NCI-H460 (cell line): ENCODE measurements at regions not wholly inside any gene's neighbourhood (a gene's known extent, or its start where the extent isn't known, plus 50 kb on each side); places are given as distances from the start of the nearest gene placed in this dataset.
"Not testable (repeated sequence)": the region's sequence is repeated elsewhere in the genome, so short reads cannot be mapped to it uniquely, and the experiment has no call there.

Source experiments
- DNase-seq: peaks from one replicate; pipeline ENCODE4 v3.0.0-alpha.2; 2016; ENCODE audit warnings: low read depth; ENCODE audit errors: extremely low read depth

DNA sequence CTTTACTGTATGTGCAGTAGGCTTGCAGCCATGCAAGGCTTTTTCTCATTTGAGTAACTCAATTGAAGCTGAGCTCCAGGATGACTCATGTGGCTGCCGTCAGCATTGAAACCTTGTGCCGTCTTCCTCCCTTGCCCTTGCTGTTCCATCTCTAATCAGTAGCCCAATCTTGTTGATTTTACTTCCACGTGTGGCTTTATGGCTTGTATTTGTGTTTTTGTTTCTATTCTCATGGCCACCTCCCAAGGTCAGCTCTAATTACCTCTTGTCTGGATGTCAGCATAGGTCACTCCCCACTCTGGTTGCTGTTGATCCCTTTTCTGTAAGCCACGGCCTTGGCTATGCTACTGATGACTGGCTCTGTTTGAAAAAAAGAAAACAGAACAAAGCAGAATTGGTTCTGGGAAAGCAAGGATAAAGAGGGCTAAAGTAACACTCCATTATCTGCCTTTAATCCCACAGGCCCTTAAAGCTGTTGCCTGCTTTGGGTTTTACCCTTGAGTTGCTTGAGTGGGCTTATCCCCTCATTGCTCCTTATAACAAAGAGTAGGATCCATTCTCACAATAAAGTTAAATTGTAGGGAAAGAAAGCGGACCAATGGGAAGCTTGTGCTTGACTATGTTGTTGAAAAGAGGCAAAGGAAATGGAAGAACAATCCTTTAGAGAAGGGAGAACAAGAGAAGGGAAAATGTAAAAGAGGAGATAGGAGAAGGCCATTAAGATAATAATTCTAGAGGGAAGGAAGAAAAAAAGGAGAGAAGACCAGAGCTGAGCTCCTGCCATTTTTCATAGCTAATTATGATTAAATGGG is 173.9 kb upstream of the PGRMC2 start:
- peak; percentile 31 for DNase-seq

DNA sequence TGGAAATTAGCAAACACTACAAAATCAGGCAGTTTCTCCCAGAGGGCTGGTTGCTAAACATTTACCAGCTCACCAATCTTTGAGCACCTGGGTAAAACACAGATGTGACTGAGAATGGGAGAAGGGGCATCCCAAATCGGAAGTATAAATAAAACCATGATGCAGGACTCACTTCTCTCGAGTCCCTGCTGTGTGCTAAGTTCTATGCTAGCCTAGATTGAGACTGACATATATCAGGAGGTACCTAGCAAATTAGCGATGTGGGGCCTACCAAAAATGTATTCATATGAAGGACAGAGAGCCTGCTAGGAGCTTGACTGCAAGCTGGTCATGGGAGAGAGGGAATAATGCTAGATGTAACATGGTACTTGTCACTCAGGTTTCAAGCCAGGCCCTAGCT is 171.9 kb upstream of the PGRMC2 start:
- DNase-seq, result no peak

DNA sequence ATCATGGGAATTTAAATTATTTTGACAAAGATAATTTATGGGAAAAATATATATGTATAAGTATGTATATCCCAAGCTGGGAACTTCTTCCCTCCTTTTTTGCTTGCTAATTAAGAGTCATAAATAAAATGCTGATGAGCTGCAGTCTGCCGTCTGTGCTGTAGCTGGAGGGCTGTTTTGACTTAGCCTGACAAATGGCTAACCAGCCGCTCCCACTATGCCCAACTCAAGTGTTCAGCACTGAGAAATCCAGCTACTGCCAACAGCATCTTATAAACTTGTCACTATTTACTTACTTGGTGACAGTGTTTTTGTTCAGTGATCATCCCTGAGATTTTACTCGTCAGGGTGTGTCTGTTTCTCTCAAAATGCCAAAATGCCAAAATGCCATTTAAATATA is 171.2 kb upstream of the PGRMC2 start:
- DNase-seq, result no peak

DNA sequence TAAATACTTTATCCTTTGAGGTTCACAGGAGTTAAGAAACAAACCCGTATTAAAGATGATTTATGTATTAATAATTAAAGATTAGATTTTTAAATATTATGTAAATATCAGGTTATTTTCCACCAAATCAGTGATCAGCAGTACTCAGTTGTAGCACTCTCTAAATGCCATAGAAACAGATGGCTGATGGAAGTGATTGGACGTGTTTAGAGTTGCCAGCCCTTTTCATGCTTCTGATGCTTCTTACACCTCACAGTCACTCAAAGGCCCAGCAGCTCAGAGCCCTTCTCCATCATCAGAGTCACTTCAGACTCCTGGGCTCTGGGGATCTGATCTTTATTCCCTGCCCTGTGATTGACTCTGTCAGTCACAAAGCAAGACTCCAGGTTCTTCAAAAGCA is 170.1 kb upstream of the PGRMC2 start:
- DNase-seq, result no peak

DNA sequence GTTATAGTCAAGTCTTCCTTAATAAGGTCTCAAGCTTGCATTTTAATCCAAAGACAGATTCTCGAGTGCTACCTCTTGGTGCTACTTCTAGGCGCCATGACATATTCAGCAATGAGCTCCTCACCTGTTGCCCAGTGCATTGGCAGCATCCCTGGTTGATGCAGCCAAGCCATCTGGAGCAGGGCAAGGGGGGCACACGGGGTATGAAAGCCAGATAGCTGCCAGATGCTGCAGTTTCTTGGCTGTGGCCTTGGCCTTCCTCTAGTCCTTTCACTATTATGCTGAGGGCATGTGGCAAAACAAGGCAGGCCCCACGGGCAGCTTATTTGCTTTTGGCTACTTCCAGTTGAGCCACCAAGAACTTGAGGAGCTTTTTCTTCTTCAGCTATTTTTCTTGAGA is 168.6 kb upstream of the PGRMC2 start:
- no peak for DNase-seq

DNA sequence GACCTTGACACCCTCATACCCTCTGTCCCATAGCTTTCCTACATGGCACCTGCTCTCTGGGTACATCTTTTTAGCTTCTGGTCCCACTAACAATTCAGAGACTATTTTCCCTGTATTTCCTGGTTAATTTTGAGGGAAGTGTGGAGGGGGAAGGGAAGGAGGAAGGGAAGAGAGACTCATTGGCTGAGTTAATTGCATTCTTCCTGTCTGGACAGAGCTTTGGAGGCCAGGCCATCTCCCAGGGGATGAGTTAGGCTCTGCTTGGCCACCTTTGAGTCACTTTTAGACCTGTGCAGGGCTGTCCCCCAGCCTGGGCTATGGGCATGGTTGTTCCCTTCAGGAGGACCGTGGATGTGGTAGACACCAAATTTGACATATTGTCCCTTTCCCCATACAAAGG is 167.9 kb upstream of the PGRMC2 start:
- DNase-seq, result no peak

DNA sequence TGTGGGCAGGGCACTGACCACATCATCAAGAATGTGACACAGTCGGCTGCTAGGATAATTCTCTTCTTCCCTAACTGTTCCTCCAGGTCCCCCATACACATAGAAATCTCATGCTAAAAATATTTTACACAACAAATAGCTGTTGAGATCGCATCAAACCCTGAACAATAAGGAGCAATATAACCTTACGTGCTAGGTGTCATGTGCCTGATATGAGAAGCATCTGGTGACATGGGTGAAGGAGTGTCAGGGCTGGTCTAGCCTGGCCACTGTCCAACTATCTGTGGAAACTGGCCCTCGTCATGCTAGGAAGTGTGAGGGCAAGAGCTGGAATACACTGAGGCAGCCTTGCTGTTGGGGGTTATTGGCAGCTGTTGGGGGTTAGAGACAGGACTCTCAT is 167.3 kb upstream of the PGRMC2 start:
- no peak for DNase-seq

DNA sequence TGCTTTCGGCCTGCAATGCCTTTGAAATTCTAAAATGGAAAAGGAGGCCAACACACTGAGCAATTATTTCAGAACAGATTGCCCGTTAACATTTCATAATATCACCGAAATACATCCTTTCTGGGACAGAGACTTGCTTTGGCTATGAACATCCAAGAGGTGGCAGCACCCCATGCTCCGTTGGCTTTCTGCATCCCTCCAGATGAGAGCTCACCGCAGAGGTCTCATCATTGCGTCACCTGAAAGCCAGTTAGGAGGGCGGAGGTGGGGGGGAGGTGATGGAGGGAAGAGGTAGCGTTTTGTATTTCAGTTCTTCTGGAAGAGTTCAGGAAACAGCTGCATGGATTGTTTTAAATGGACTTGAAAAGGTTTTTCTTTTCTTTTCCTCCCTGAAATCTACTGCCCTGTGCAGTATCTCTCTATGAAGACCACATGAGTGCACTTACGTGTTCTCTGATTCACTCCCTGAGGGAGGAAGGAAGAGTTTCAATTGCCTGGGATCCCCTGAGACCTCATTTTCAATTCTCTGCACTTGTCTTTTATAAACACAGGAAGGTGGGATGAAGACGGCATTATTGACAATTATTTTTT is 166.8 kb upstream of the PGRMC2 start:
- peak; percentile 82 for DNase-seq

DNA sequence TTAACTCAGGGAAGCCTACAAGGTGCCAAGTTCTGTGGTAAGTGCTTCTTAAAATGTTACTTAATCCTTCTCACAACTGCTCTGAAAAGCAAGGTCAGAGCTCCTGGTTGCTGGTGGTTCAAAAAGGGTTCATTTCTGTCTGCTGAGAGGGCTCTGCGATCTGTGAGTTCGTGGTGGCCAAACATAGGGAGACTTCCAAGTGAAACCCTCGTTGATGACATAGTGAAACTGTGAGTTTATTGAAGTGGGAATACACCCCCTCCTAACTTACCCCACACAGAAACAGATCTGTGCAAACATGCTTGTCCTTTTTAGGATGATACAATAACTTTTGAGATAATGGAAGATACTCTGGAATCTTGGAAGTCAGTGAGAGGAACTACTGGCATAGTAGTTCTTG is 164.8 kb upstream of the PGRMC2 start:
- DNase-seq, result no peak

DNA sequence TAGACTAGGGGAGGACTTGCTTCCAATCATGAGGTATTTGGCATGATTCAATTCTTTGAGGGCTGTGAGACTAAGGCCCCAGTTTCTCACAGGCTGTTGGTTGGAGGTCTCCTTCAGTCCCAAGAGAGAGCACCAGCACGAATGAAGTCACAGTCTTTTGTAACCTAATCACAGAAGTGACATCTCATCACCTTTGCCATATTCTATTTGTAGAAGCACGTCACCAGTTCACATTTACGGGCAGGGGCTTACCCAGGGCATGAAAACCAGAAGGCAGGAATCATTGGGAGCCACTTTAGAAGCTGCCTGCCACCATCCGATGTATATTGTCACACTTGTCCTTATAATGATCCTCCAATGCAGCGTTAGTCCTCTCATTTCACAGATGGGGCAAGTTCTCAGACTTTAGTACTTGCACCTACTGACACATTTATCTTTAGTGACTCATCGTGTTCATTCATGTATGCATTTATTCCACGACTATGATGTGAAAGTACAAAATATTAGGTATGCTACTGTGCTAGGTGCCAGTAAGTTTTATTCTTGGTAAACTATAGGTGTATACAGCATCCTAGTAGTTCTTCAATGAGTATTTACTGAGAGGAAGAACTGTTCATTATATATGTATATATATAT is 163.8 kb upstream of the PGRMC2 start:
- DNase-seq, result no peak

DNA sequence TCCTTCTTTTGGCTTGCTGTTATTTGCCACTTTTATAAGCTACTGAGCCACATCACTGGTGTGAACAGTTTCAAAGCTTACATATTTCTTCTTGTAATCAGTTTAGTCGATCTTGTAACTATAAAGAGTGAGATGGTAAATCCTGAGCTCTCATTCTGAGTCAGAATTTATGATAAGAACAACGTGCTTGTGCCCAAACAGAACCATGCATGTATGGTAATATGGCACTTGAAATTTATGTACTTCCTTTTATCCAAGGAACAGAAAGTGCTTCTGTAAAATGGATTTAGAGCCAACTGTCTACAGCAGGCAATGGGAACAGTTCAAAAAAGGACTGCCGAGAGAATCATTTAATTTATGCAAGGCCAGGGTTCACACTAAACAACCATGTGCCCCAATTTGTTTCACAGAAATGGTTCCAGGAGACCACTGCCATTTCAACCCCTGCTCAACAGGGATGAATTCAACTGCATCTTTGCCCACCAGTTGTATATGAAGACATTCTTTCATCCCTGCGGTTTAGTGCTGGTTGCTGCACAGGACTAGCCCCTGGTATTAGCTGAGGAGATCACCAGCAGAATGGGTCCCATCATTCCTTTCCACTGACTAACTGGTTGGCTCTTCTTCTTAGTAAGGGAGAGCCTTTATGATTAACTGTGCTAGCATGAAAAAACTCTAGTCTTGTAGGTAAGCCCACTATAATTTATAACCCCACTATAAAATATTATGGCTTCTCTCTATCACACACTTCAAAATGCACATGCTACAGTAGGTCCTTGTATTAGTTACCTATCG is 162.9 kb upstream of the PGRMC2 start:
- no peak for DNase-seq

DNA sequence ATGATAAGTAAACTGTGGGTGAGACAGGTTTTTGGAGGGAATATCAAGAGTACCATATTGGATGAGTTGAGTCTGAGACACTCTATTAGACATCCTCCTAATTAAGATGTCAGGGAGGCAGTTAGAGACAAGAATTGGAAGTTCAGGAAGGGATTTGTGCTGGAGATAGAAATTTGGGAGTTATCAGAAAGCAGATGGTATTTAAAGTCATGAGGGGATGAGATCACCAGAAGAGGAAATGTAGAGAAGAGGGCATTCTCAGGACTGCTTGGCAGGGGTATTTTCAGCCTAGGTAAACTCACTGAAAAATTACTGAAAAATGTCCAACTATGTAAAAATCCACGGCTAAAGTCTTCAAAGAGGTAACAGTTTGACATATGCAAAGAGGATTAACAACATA is 161.6 kb upstream of the PGRMC2 start:
- DNase-seq, result no peak

DNA sequence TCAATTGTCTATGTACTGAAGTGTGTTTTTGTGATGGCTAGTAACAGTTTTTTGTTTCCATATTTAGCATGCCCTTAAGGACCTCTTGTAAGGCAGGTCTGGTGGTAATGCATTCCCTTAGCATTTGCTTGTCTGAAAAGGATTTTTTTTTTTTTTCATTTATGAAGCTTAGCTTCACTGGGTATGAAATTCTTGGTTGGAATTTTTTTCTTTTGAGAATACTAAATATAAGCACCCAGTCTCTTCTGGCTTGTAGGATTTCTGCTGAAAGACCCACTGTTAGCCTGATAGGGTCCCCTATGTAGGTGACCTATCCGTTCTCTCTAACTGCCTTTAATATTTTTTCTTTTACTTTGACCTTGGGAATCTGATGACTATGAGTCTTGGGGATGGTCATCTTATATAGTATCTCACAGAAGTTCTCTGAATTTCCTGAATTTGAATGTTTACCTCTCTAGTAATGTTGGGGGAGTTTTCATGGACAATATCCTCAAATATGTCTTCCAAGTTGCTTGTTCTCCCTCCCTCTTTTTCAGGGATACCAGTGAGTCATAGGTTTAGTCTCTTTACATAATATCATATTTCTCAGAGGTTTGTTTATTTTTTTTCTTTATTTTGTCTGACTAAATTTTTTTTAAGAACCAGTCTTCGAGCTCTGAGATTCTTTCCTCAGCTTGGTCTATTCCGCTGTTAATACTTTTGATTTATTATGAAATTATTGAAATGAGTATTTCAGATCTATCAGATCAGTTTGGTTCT is 157.1 kb upstream of the PGRMC2 start:
- DNase-seq, result no peak

DNA sequence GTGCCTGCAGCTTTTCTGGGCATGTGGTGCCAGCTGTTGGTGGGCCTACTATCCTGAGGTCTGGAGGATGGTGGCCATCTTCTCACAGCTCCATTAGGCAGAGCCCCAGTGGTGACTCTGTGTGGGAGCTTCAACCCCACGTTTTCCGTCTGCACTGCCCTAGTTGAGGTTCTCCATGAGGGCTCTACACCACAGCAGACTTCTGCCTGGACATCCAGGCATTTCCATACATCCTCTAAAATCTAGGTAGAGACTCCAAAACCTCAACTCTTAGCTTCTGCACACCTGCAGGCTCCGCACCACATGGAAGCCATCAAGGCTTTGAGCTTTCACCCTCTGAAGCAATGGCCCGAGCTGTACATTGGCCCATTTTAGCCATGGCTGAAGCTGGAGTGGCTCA is 153.3 kb upstream of the PGRMC2 start:
- no peak for DNase-seq

DNA sequence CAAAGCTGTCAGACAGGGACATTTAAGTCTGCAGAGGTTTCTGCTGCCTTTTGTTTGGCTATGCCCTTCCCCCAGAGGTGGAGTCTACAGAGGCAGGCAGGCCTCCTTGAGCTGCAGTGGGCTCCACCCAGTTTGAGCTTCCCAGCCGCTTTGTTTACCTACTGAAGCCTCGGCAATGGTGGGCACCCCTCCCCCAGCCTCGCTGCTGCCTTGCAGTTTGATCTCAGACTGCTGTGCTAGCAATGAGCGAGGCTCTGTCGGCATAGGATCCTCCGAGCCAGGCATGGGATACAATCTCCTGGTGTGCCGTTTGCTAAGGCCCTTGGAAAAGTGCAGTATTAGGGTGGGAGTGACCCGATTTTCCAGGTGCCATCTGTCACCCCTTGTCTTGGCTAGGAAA is 149.4 kb upstream of the PGRMC2 start:
- not testable (repeated sequence) for DNase-seq

DNA sequence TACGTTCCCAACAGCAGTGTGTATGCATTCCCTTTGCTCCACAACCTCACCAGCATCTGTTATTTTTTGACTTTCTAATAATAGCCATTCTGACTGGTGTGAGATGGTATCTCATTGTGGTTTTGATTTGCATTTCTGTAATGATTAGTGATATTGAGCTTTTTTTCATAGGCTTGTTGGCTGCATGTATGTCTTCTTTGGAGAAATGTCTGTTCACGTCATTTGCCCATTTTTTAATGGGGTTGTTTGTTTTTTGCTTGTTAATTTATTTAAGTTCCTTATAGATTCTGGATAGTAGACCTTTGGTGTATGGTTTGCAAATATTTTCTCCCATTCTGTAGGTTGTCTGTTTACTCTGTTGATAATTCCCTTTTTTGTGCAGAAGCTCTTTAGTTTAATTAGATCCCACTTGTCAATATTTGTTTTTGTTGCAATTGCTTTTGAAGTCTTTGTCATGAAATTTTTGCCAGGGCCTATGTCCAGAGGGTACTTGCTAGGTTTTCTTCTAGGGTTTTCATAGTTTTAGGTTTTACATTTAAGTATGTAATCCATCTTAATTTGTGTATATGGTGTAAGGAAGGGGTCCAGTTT is 141.5 kb upstream of the PGRMC2 start:
- DNase-seq, result not testable (repeated sequence)

DNA sequence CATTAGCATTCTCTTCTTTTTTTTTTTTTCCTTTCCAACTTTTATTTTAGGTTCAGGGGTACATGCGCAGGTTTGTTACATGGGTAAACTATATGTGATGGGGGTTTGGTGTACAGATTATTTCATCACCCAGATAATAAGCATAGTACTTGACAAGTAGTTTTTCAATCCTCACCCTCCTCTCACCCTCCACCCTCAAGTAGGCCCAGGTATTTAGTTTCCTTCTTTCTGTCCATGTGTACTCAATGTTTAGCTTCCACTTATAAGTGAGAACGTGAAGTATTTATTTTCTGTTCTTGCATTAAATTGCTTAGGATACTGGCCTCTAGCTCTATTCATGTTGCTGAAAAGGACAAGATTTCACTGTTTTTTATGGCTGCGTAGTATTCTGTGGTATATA is 140.8 kb upstream of the PGRMC2 start:
- no peak for DNase-seq

DNA sequence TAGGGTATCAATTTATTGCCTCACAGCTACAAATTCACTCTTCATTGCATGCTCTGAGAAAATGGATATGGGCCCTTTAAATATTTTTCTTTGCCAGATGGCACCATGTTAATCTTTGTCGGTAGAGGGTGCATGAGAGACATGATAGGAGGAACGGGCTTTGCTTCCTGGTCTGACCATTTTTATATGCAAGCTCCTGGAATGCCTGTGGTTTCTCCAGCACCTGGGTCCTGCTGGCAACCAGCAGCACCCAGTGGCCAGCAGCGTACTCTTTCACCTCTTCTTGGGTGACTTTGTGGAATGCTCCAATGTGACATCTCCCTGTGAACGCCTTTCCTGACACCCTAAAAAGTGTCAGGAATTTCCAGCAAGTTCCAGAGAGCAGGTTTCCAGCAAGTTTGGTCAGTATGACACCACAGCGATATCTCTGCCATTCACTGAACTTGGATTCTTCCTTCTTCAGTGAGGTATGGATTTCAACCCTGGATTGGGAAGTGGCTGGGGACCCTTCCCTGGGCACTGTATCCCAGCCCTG is 140.3 kb upstream of the PGRMC2 start:
- peak; percentile 74 for DNase-seq

DNA sequence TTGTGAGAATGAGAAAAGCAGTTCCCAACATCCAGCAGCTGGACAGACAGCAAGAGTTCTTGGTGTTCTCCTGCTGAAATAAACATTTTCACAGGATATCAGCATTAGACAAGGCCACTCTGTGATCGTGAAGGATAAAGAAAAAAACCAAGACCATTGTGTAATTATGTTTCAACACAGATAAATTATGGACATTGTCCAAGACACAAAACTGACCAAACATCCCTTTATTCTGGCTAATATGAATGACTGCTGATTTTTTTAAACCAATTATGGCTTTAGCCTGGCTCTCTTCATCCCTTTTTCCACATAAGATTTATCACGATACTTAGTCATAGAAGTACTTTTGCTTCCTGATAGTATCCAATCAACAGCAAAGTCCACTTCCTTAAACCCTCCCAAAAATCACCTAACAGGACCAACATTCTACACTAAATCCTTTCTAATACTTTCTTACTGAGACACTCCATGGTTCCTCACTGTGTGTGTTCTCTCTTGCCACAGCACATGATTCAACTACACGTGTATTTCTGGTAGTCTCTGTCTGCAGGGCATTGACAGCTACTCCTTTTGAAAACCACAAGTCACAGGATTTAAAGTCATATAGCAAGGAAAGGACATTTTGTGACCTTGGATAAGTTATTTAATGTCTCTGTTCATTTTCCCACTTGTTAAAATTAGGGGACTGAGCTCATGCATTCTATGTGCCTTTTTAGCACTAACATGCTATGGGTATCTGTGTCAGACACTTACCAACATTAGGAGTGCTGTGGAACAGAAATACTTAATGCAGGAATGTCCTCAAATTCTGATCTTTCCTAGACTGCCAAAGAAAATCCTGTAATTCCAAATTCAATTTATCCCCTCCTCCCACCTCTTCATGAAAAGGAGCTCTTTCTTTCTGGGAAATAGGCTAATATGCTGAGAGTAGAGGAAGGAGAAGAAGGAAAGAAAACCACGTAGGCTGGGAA is 137.2 kb upstream of the PGRMC2 start:
- no peak for DNase-seq
